ENCODE measurements at regions not wholly inside any gene's neighbourhood (a gene's known extent, or its start where the extent isn't known, plus 50 kb on each side); places are given as distances from the start of the nearest gene placed in this dataset.
A peak's percentile ranks its signal among the peaks of the same experiment; 100 is the strongest.

GRCh38 chr14:65226824-65227604, 124.7 kb upstream of the MAX start:
- Mint-ChIP-seq H3K4me1 (peaks cover 77% of the 10 kb centered on the region), H3K9me3 (no peaks in the 10 kb centered on the region), H3K27me3 (no peaks in the 10 kb centered on the region), H3K36me3 (no peaks in the 10 kb centered on the region), H3K4me3 (no peak overlapping the region), H3K27ac (peak overlapping the region; percentile 96)
- ATAC-seq, result no peak

DNA sequence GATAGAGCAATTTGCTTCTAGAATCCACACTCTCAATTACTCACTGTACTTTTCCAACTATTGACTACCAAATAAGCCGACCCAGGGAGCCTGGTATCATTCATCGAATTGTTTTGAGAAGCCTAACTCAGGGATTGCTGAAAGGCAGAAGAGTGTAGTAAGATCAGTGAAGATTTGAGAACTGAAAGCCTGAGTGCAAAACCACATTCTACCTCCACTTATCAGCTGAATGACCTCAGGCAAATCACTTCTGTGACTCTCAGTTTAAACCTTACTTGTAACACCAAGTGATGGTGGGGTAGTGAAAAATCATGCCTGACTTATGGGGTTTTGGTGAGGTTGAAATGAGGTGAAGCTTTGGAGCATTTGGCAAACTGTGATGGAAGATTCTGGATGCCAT, 126.1 kb upstream of the MAX start:
- no peaks in the 10 kb centered on the region for H3K9me3 Mint-ChIP-seq
- H3K4me1 Mint-ChIP-seq, result peaks cover 69% of the 10 kb centered on the region
- peak overlapping the region; percentile 68 for H3K4me3 Mint-ChIP-seq
- H3K27me3 Mint-ChIP-seq, result no peaks in the 10 kb centered on the region
- H3K27ac Mint-ChIP-seq, result peak overlapping the region; percentile 96
- peak; percentile 97 for ATAC-seq
- H3K36me3 Mint-ChIP-seq, result peaks cover 4% of the 10 kb centered on the region

- H3K27me3 Mint-ChIP-seq, result no peaks in the 10 kb centered on the region
- H3K36me3 Mint-ChIP-seq, result peaks cover 8% of the 10 kb centered on the region
- ATAC-seq, result no peak
- peak overlapping the region; percentile 85 for H3K4me3 Mint-ChIP-seq
- H3K9me3 Mint-ChIP-seq, result no peaks in the 10 kb centered on the region
- H3K4me1 Mint-ChIP-seq, result peaks cover 69% of the 10 kb centered on the region
- peak overlapping the region; percentile 96 for H3K27ac Mint-ChIP-seq
These were observed 126.8 kb upstream of the MAX start for GRCh38 chr14:65228956-65229747.

DNA sequence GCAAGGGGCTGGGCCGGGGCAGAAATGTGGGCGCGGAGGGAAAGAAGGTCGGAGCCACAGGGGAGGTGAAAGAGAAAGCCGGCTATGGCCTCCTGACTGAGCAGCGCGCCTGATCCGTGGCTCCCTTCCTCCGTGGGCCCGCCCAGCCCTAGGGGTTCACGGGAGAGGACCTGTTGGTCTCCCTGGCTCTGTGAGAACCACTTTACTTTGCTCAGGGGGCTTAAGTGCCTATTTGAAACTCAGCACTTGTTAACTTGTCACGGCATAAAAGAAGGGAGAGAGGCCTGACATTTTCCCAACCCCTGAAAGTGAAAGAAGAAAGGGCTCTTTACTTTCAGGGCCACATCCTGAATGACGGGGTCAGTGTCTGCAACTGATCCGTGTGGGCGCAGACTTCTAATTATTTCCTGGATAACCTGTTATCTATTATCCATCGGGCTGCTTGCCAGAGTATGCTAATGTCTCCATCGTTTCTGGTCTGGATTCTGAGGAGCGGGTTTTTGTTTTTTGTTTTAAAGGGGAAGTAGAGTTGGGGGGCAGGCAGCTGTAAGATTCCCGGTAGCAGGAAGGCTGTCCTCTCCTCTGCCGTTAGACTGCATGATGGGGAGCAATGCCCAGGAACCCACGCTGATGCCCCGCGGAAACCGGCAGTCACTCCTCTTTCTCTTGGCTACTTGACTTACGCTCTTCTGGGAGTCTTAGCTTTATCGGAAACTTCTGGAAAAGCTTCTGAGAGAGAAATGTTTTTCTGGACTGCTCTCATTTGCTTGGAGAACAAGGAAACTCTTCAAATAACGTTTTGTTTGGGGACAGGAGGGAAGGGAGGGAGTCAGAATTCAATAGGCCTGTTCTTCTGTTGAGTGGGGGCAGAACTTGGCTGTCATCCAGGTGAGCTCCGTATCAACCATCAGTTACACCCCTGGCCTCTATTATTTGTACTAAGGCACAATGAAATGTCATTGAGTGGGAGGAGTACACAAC, 127.7 kb upstream of the MAX start:
- Mint-ChIP-seq H3K4me3 (peak overlapping the region; percentile 85), H3K27ac (peak overlapping the region; percentile 96), H3K9me3 (no peaks in the 10 kb centered on the region), H3K4me1 (peaks cover 65% of the 10 kb centered on the region), H3K27me3 (no peaks in the 10 kb centered on the region), H3K36me3 (peaks cover 17% of the 10 kb centered on the region)
- ATAC-seq, result peak; percentile 58

GRCh38 chr14:65231286-65231980, 129.1 kb upstream of the MAX start:
- no peaks in the 10 kb centered on the region for H3K9me3 Mint-ChIP-seq
- H3K27ac Mint-ChIP-seq, result peak overlapping the region; percentile 80
- H3K4me1 Mint-ChIP-seq, result peaks cover 59% of the 10 kb centered on the region
- no peaks in the 10 kb centered on the region for H3K27me3 Mint-ChIP-seq
- ATAC-seq, result no peak
- peaks cover 30% of the 10 kb centered on the region for H3K36me3 Mint-ChIP-seq
- no peak overlapping the region for H3K4me3 Mint-ChIP-seq

- no peak for ATAC-seq
- no peaks in the 10 kb centered on the region for H3K9me3 Mint-ChIP-seq
- H3K4me1 Mint-ChIP-seq, result peaks cover 33% of the 10 kb centered on the region
- peaks cover 30% of the 10 kb centered on the region for H3K36me3 Mint-ChIP-seq
- H3K27me3 Mint-ChIP-seq, result no peaks in the 10 kb centered on the region
- H3K4me3 Mint-ChIP-seq, result no peak overlapping the region
- H3K27ac Mint-ChIP-seq, result peak overlapping the region; percentile 31
These were observed 132.5 kb upstream of the MAX start for GRCh38 chr14:65234752-65235361.

- Mint-ChIP-seq H3K9me3 (no peaks in the 10 kb centered on the region), H3K4me3 (no peak overlapping the region), H3K27me3 (no peaks in the 10 kb centered on the region), H3K4me1 (peaks cover 24% of the 10 kb centered on the region), H3K27ac (peak overlapping the region; percentile 59), H3K36me3 (peaks cover 30% of the 10 kb centered on the region)
- ATAC-seq, result no peak
These were observed 134.9 kb upstream of the MAX start for GRCh38 chr14:65237023-65237814.

DNA sequence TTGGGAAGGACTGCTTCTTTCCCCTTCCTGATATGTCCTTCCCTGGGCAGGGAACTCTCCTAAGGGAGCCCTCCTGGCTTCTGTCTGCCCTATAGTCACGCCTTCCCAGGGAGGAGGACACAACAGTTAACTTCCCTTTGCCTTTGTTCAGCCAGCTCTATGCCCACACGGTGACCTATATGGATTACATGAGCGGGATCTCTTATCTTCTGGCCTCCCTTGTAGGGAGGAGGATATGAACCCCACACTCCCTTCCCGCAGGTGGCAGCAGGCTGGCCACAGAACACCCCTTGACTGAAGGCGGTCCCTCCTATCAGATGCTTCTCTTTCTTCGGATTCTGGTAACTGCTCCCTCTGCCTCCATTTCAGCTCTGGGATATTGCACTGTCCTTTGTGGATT, 135.6 kb upstream of the MAX start:
- ATAC-seq, result no peak
- peak overlapping the region; percentile 41 for H3K27ac Mint-ChIP-seq
- H3K27me3 Mint-ChIP-seq, result no peaks in the 10 kb centered on the region
- peaks cover 24% of the 10 kb centered on the region for H3K4me1 Mint-ChIP-seq
- peaks cover 30% of the 10 kb centered on the region for H3K36me3 Mint-ChIP-seq
- no peak overlapping the region for H3K4me3 Mint-ChIP-seq
- H3K9me3 Mint-ChIP-seq, result no peaks in the 10 kb centered on the region

DNA sequence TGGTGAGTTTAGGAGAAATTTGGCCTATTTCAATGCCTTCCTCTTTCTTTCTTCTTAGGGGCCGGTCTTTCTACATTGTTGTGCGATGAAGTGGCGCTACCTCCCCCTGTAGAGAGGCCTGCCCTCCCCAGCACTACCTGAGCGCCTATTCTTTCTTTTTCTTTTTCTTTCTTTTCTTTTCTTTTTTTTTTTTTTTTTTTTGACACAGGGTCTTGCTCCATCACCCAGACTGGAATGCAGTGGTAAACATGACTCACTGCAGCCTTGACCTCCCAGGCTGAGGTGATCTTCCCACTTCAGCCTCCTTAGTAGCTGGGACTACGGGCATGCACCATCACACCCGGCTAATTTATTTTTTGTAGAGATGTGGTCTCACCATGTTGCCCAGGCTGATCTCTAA, 136.1 kb upstream of the MAX start:
- H3K4me3 Mint-ChIP-seq, result no peak overlapping the region
- H3K27ac Mint-ChIP-seq, result peak overlapping the region; percentile 41
- no peak for ATAC-seq
- no peaks in the 10 kb centered on the region for H3K9me3 Mint-ChIP-seq
- no peaks in the 10 kb centered on the region for H3K27me3 Mint-ChIP-seq
- peaks cover 26% of the 10 kb centered on the region for H3K36me3 Mint-ChIP-seq
- peaks cover 24% of the 10 kb centered on the region for H3K4me1 Mint-ChIP-seq

GRCh38 chr14:65239143-65239937, 137.0 kb upstream of the MAX start:
- no peak for ATAC-seq
- H3K36me3 Mint-ChIP-seq, result peaks cover 20% of the 10 kb centered on the region
- H3K9me3 Mint-ChIP-seq, result no peaks in the 10 kb centered on the region
- peaks cover 24% of the 10 kb centered on the region for H3K4me1 Mint-ChIP-seq
- no peak overlapping the region for H3K4me3 Mint-ChIP-seq
- H3K27ac Mint-ChIP-seq, result peak overlapping the region; percentile 41
- H3K27me3 Mint-ChIP-seq, result no peaks in the 10 kb centered on the region

DNA sequence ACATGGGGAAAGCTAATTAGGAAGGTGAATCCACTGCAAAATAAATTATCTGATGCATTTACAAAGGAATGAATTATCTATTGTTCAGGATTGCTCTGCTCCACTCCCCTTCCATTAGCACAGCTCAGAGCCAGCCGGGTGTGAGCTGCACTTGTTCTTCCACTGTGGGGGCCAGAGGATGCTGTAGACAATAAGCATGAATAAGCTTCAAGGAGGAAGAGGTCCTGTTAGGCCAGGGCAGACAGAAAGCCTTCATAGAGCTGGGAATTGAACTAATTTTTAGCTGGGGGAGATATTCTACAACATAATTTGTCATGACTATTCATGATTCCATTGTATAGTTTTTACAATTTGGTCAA, 137.6 kb upstream of the MAX start:
- Mint-ChIP-seq H3K27me3 (no peaks in the 10 kb centered on the region), H3K27ac (no peak overlapping the region), H3K4me3 (no peak overlapping the region), H3K4me1 (peaks cover 22% of the 10 kb centered on the region), H3K36me3 (peaks cover 14% of the 10 kb centered on the region), H3K9me3 (no peaks in the 10 kb centered on the region)
- ATAC-seq, result no peak

GRCh38 chr14:65241125-65241752, 138.9 kb upstream of the MAX start:
- no peaks in the 10 kb centered on the region for H3K9me3 Mint-ChIP-seq
- H3K27ac Mint-ChIP-seq, result peak overlapping the region; percentile 83
- H3K27me3 Mint-ChIP-seq, result no peaks in the 10 kb centered on the region
- peaks cover 5% of the 10 kb centered on the region for H3K36me3 Mint-ChIP-seq
- ATAC-seq, result no peak
- peaks cover 13% of the 10 kb centered on the region for H3K4me1 Mint-ChIP-seq
- peak overlapping the region; percentile 19 for H3K4me3 Mint-ChIP-seq

DNA sequence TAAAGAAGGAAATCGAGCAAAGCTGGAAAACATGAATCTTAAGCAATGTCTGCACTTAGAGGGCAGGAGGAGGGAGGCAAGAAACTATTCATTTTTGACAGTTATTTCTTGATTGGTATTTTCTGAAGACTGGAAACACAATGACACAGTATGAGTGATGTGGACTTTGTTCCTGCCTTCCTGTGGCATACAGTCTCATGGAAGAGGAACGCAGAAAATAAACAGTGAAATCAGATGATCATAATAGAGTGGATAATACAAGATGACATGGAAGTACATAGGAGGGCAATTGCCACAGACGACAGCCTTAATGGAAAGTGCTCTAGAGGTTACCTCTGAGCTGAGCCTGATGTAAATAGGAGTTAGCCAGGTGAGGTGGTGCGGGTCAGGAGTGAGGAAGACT, 140.4 kb upstream of the MAX start:
- no peak for ATAC-seq
- Mint-ChIP-seq H3K4me1 (peaks cover 7% of the 10 kb centered on the region), H3K36me3 (peaks cover 9% of the 10 kb centered on the region), H3K27ac (no peak overlapping the region), H3K4me3 (no peak overlapping the region), H3K27me3 (no peaks in the 10 kb centered on the region), H3K9me3 (no peaks in the 10 kb centered on the region)

All from stimulated activated memory B cell treated with anti-CD40 and anti-IgM and Interleukin-4, amounts not matched to agents 10 μg/mL and 1 μg/mL and 100 μg/mL, for 72 hours (primary cell).